Activated T-helper 9 cell treated with anti-CD3 and anti-CD28 coated beads, Interleukin-2, amount 50 U/mL, for 16 hours (primary cell): ENCODE measurements at regions not wholly inside any gene's neighbourhood (a gene's known extent, or its start where the extent isn't known, plus 50 kb on each side); places are given as distances from the start of the nearest gene placed in this dataset.

Source experiments
- DNase-seq: peaks from one replicate; pipeline ENCODE4 v3.0.0-alpha.2; 2020; ENCODE audit warnings: low read depth

DNA sequence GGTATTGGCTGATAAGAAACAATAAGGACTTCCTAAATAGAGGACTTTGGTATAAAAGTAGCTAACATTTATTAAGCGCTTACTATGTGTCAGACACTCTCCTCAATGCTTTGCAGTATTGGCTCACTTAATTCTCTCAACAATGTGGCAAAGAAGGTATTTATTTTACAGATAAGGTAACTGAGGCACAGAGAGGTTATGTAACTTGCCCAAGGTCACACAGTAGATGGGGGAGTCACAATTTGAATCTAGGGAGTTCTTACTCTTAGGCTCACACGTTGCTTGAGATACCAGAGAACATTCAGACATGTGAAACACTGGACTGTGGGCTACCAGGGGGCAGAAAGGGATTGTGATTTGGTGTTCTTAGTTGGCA is 60.8 kb upstream of the GPR158 start:
- no peak for DNase-seq

DNA sequence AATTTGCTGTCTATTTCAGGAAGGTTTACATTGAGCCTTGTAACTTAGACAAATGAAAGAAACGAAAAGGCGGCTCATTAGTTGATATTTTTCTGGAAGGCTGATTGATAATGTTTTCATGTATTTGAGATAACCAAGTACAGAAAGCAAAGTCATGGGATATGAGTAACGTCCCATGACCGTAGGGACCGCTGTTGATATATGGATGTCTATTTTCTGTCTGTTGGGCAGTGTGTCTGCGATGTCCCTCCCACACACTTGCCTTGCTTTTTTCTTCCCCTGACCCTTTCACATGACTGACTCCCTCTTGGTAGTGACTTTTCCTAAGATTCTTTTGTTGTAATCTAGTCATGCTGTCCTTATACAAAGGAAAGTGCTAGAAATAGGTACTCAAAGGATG is 57.0 kb upstream of the GPR158 start:
- DNase-seq = no peak

DNA sequence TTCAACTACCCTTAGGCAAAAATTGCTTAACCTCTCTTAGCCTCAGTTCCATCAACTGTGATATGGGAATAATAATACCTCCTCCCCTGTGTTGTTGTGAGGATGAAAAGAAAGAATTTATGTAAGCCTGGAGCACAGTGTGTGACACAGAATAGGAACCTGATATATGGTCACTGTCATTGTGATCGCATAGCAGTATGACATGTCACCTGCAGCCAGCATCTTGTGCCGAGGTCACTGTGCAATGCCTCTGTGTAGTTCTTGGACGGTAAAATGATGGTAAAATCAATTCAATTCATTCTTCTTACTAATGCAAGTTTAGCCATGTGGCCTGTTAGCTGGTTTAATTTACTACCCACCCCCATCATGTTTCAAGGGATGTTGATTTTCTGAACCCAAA is 54.6 kb upstream of the GPR158 start:
- no peak for DNase-seq
